ENCODE measurements at regions not wholly inside any gene's neighbourhood (a gene's known extent, or its start where the extent isn't known, plus 50 kb on each side); places are given as distances from the start of the nearest gene placed in this dataset.

- FAIRE-seq: no peak
- DNase-seq (ENCODE audit: insufficient read length, low spot score): no peak
These were observed 58.4 kb upstream of the TOP1 start for GRCh38 chr20:40970218-40970617.

- no peak for FAIRE-seq
These were observed 51.4 kb upstream of the TOP1 start for GRCh38 chr20:40977218-40977617.

GRCh38 chr20:40978761-40979160, 49.9 kb upstream of the TOP1 start:
- no peak for FAIRE-seq
- no peak for DNase-seq (ENCODE audit: insufficient read length, low spot score)

More at GRCh38 chr20:40977218-40977617, 51.4 kb upstream of the TOP1 start:
- DNase-seq (ENCODE audit: insufficient read length, low spot score): no peak
